GM04503 (cell line): ENCODE measurements at regions not wholly inside any gene's neighbourhood (a gene's known extent, or its start where the extent isn't known, plus 50 kb on each side); places are given as distances from the start of the nearest gene placed in this dataset.

ENCODE experiments used
- DNase-seq: peaks from one replicate; pipeline ENCODE4 v3.0.0-alpha.2; 2012; ENCODE audit warnings: low read depth

DNA sequence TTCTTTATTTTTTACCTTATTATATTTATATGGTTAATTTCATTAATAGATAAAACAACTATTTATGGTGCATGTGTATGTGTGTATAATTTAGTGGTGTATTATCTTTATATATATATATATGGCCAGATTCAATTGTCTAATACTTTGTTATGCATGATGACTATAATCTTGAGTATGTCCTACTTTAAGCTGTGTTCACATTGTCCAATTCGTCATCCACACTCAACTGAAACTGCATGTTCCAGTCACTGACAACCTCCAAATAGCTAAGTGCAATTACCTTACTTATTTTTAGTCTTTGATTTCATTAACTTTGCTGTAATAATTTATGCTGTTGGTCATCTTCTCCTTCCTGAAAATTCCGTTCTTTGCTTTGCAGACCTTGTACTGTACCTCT is 306.5 kb upstream of the TMTC1 start:
- no peak for DNase-seq

DNA sequence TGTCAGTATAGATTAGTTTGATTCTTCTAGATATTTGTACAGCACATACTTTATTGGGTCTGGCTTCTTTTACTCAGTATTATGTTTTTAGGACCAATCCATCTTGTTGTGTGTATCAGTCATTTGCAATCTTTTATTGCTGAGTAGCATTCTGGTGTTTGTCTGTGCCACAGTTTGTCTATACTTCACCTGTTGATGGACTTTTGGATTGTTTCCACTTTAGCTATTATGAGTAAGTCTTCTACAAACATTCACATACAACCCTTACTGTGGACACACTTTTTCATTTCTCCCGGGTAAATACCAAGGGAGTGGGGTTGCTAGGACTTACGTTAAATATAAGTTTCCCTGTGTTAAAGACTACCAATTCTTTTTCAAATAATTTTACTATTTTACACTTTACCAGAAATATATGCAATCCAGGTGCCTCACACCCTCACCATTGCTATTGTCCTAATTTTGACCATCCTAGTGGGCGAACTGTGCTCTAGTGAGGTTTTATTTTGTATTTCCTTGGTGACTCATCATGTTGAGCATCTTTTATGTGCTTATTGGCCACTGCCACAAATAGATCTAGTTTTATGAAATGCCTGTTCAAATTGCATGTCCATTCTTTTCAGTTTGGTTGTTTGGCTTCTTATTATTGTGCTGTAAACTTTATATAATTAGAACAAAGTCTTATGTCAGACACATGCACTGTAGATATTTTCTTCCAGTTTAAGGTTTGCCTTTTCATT is 304.7 kb upstream of the TMTC1 start:
- no peak for DNase-seq

DNA sequence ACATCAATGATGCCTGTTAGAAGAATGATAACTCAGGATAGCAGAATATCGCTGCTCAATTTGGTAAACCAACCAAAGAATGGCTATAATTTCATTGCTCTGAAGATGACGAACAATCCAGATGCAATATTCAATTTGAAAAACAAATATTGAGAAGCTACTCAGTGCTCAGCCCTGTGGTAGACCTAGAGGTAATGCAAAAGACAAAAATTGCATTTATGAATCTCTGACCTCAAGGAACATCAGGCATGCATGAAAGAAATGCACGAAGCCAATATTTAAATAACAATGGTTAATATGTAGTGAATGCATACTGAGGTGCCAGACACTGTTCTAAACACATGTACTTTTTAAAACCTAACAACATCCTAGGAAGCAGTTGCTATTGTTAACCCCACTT is 298.6 kb upstream of the TMTC1 start:
- DNase-seq = no peak

DNA sequence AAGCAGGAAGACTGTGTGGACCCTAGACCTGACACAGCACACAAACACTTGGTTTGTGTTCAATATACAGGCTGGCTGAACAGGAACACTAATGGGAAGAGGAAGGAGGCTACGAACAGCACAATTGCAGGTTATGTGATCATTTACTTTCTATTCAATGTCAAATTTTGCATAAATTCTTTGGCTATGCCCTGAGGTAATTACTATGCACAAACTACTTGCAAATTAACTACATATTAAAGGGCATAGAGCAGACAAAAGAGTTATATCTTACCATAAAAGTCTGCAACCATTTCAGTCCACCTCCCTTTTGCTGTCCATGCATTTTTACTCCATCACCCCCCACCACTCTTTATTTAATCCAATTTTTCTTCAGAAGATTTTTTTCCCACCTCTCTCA is 291.2 kb upstream of the TMTC1 start:
- no peak for DNase-seq

DNA sequence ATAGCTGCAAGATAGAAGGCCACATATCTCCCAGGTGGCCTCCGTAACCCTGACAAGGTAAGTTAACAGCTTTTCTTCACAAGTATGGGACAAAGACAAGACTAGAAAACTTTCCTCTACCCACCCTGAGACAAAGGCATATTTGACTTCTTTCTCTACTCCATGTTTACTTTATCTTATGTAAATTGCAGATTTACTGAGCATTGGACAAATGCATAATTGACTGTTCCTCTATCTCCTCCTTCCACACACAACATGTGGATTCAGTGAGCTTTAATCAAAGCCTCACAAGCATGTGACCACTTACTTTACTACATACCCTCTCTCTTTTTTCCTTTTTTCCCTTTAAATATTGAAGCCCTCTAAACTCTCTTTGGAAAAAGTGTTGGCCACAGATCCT is 289.1 kb upstream of the TMTC1 start:
- no peak for DNase-seq

DNA sequence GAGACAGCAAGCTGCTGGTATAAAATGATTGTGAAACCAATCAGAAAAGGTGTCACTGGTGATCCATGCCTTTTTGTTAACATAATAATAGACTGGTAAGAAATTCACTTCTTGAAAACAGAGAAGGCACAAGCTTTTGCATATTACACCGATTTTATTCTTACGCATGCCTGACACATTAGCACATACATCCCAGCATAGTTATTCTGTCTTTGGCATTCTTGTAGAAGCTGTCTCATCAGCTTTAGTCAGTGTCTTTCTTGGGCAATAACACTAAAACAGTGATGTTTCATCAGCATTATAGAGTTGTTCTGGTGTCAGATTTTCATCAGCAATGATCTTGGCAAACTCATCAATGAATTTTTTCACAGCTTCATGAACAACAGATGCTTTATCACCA is 283.4 kb upstream of the TMTC1 start:
- DNase-seq = peak; percentile 0

DNA sequence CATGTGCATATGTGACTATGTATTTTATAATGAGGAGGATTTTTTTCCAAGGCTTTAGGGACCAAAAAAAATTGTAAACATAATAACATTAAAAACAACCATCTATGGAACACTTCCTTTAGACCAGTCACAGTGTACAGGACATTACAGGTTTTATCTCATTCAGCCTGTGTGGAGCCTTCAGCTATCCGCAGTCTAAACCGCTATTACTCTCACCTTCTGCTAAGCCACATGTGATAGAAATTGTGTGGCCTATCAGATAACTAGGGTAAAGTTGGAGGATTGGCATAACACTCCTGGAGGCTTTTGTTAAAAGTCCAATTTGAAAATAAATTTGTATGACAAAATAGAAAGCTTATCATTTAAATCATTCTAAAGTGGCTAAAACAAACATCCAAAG is 281.2 kb upstream of the TMTC1 start:
- no peak for DNase-seq

DNA sequence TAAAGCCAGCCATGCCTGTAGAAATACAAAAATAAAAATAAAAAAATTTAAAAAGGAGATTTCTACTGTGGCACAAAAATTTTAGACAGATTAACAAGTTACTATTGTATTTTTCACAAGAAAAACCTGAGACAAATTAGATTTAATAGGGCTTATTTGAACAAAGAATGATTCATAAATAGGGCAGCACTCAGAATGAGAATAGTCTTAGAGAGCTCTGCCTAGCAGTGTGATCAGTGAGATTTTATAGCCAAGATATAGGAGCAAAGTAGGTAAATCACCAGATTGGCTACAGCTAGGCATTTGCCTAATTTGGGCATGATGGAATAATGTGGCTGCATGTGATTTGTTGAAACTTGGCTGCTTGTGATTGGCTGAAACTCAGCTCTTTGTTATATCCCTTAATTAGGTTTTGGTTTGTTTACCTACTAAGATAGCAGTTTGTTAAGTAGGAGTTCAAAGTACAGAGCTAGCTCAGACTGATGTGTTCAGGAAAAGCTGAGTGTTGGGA is 279.7 kb upstream of the TMTC1 start:
- DNase-seq = no peak

DNA sequence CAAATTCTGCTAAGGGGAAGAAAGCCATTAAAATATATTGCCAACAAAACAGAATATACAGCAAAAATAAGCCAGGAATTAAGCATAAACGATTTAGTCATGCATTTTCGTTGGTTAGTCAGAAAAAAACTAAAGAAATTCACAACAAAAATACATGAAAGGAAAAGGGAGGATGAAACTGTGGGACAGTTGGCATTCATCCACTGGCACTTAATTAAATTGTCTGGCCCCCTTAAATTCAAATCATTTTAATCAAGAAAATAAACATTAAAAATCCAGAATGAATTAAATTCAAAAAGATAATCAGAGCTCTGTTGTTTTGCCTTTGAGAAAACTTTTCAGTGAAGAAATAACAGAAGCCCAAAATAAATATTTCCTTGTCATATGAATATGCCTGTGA is 264.6 kb upstream of the TMTC1 start:
- no peak for DNase-seq

DNA sequence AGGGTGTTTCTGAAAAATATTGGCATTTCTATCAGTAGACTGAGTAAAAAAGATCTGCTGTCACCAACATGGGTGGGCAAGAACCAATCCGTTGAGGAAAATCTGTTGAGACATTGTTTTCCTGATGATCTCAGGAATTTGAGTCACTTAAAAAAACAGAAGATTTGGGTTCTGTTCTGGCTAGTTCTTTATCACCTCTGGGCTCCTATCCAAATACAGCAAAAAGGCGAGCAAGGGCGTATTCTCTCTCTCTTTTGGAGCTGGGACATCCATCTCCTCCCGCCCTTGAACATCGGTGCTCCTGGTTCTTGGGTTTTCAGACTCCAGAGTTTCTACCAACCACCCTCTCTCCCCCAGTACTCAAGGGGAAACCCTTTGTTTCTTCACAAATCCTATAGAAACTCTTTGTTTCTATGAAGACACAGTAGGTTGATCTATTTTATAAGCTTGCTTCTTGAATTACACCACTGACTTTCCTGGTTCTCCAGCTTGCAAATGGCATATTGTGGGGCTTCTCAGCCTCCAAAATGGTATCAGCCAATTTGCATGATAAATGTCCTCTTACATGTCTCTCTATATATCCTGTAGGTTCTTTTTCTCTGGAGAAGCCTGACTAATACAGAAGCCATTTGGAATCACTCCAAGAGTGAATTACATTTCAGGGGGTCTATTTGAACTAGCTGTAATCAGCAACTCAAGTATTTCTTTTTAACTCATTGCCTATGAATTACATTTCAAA is 263.9 kb upstream of the TMTC1 start:
- no peak for DNase-seq

DNA sequence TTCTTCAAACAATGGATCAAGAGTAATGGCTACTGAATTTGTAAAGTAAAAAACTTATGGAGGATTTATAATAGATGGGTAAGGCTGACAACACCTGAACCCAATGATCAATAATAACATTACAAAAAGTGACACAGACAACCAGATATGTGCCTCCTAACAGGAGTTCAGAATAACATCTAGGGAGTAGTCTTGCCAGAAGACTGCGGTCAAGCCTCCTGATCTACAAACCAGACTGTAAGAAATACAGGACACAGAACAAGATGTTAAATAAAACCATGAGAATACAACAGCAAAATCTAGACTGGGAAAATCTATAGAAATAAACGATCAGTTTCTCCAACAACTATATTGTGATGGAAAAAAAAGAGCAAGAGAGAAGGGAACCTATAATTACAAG is 262.6 kb upstream of the TMTC1 start:
- DNase-seq = no peak

DNA sequence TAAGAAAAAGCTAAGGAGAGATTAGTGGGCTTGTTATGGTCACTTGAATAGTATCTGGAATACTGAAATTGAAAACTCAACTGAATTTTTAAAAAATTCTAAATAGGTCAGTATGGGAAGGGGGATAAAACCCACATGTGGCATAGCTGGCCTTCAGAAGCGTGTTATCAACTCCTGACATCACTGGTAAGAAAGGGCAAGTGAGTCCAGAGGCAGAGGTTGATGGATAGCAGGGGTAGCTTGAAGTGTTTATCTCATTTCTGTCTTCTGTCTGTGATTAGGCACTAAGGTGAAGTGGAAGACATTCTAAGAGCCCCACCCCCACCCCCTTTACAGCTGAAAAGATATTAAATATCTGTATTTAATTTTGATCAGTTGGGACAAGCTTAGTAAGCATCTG is 261.4 kb upstream of the TMTC1 start:
- DNase-seq = no peak

DNA sequence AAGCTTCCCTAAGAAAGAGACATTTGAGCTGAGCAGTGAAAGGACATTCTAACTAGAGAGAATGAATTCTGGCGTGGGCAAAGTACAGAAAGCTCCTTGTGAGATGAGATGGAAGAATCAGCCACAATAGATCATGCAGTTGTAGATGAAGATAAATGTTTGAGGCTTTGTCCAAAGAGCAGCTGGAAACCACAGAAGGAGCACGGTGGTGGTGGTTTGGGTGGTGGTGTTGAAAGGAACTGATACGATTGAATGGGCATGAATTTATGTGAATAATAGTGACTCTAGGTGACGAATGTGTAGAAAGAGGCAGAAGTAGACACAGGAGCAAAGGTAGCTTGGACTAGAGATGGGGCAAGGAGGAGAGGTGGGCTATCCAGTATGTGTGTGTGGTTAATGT is 260.5 kb upstream of the TMTC1 start:
- DNase-seq = no peak

DNA sequence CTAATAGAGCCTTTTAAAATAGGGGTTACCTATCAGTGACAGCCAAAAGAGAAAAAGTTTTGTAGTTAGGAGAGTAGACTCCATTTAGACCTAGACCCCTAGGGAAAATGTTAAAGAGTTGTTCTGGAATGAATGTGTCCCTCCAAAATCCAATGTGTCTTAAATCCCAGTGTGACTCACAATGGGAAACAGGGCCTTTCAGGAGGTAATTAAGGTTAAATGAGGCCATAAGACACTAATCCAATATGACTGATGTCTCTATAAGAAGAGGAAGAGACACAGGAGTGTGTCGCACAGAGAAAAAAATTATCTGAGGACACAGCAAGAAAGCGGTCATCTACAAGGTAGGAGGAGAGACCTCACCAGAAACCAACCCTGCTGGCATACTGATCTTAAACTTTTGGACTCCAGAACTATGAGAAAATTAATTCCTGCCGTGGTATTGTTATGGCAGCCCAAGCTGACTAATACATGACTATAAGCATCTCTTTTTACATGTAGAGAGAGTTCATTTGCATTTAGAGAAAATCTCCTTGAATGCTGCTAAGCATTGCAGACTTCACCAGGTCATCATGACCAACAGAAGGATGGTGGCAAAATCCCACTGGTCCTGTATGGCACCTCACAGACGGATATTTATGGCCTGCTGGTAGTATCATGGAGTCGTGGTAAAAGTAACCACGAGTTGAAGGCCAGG is 259.6 kb upstream of the TMTC1 start:
- DNase-seq = no peak

DNA sequence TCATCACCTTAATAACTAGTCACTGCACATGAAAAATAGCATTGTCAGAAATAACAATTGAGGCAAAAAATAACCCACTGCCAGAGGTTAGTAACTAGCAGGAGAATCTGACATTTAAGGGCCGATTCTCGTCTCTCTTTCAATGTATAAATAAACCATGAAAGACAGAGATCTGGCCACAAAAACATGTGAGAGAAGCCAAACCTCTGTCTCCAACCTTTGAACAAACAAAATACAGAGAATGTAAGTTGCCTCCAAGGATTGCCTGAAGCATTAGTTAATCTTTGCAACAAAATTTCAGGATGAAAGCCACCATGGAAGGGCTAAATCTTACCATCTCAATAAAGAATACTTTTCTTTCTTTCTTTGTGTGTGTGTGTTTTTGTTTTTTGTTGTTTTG is 257.4 kb upstream of the TMTC1 start:
- DNase-seq = no peak

DNA sequence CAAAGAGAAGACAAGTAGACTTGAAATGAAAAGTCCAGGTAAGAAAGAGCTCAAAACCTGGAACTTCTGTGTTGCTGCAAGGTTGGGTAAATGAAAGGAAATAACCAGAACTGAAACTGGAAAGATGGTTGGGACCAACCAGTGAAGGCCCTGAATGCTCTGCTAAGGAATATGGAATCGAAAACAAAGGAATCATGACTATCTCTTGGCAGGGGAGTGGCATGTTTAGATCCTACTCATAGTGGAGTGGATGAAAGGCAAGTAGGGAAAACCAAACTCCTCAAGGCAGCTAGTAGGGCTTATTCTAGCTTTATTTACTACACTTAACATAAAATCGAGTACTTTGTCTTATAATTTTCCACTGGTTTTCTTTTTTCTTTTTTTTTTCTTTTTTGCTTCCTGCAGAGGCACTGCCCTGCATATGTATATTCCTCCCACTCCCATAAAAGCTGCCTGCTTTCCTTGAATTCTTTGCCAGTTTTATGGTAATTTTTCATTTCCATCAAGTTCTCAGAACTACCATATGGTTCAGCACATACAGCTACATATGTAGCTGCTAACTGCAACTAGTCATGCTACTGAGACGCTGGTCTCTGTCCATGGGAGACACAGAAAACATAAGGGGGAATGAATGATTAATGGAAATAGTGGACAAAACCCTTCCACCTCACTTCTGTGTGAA is 247.1 kb upstream of the TMTC1 start:
- no peak for DNase-seq

DNA sequence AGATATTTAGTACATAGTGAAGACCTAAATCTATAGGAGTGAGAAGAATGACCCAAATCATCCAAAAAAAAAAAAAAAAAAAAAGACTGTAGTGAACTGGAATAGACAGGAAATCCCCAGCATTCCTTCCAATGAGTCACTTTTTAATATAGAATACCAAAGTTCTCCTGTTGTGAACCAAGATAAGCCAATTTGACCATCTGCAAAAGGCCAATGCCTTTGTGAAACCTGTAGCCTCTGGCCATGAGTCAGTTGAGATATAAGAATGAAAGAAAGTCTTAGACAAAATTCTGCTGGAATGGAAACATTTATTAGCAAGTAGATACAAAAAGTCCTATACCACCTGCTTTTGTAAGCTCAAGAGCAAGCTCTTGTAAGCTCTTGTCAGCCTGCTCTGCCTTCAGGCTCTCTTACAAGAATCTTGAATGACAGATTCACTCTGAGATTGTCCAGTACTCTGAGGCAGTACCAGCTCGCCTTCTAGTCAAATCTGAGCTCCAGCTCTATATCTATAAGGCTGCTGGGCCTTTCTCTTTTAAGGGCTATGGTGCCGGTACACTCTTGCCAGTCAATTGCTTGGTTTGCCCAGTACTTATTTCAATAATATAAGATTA is 243.0 kb upstream of the TMTC1 start:
- DNase-seq = peak; percentile 10

DNA sequence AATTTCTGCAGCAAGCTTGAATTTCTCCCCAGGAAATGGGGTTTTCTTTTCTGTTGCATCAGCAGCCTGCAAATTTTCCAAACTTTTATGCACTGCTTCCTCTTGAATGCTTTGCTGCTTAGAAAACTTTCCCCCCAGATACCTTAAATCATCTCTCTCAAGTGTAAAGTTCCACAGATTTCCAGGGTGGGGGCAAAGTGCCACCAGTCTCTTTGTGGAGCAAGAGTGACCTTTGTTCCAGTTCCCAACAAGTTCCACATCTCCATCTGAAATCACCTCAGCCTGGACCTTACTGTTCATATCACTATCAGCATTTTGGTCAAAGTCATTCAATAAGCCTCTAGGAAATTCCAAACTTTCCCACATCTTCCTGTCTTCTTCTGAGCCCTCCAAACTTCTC is 241.6 kb upstream of the TMTC1 start:
- DNase-seq = no peak

DNA sequence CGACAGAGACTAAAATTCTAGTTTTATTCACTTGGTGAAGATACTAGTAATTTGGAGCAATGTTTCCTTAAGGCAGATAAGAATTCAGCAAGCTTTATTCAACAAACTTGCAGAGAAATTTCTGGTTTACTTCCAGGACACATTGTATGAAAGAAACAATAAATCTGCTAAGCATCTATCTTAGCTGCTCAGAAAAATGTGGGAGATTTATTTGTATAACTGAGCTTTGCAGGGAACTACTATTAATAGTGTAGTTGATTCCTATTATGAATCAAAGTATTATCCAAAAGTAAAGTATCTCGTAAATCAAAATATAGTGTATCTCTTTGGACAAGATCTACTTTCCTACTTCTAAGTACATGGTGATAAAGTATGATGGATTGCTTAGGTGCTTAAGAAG is 239.4 kb upstream of the TMTC1 start:
- no peak for DNase-seq

DNA sequence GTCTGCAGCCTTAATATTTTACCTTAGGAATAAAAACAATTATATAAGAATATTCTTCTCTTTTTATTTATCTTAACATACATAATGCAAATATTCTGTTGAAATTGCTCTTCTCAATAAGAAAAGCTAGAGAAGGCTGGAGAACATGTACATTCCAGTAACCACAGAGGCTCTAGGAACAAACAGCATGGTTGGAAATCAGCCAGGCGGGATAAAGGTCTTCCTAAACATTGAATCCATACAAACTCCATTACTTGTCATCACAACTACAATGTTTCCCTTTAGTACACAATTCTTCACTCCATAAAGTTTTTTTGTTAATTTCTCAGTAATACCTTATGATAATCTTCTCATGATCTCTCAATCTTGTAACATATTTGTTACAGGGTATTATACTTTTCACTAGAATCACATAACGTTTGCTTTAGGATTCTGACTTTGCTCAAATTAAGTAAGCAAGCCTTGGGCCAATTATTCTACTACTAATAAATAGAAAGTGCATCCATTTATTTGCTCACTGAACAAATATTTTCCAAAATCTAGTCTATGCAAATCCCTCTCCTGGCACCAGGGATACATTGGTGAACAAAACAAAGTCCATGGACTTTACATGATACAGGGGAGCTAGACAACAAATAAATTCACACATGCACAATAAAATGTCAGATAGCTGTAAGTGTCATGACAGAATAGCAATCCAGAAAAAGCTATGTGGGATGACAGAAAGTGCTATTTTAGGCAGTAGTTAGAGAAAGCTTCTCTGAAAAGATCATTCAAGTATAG is 237.5 kb upstream of the TMTC1 start:
- DNase-seq = no peak
